ENCODE measurements at regions not wholly inside any gene's neighbourhood (a gene's known extent, or its start where the extent isn't known, plus 50 kb on each side); places are given as distances from the start of the nearest gene placed in this dataset.

GRCh38 chr6:138555421-138555988, 56.2 kb upstream of the NHSL1 start (continued):
- TF ChIP-seq SOX5 (CRISPR knock-in tag; IDR thresholded peaks at IDR 0.05; ENCODE audit: borderline replicate concordance) = peak; percentile 51
- TF ChIP-seq ASH2L (IDR thresholded peaks at IDR 0.05; ENCODE audit: insufficient read length, low read depth, low read length) = peak; percentile 62
- peak; percentile 95 for TF ChIP-seq TEAD3 (CRISPR knock-in tag; optimal IDR thresholded peaks at IDR 0.05; ENCODE audit: borderline replicate concordance)
- no peak for TF ChIP-seq REXO4 (CRISPR knock-in tag; IDR thresholded peaks at IDR 0.05; ENCODE audit: borderline replicate concordance)
- peak; percentile 40; the same call in 1 of the 2 replicates for TF ChIP-seq RXRB (CRISPR knock-in tag; IDR thresholded peaks at IDR 0.05; ENCODE audit: borderline replicate concordance)
- TF ChIP-seq ZBTB7B (CRISPR knock-in tag; IDR thresholded peaks at IDR 0.05) = peak; percentile 49; the same call in 1 of the 2 replicates
- TF ChIP-seq, protein P1, sequence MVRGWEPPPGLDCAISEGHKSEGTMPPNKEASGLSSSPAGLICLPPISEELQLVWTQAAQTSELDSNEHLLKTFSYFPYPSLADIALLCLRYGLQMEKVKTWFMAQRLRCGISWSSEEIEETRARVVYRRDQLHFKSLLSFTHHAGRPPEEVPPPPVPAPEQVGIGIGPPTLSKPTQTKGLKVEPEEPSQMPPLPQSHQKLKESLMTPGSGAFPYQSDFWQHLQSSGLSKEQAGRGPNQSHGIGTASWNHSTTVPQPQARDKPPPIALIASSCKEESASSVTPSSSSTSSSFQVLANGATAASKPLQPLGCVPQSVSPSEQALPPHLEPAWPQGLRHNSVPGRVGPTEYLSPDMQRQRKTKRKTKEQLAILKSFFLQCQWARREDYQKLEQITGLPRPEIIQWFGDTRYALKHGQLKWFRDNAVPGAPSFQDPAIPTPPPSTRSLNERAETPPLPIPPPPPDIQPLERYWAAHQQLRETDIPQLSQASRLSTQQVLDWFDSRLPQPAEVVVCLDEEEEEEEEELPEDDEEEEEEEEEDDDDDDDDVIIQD (CRISPR knock-in tag; IDR thresholded peaks at IDR 0.05; ENCODE audit: low read depth) = 0 out of 2 replicates have a peak, but pooled peaks have one; percentile 39
- TF ChIP-seq, protein P2, sequence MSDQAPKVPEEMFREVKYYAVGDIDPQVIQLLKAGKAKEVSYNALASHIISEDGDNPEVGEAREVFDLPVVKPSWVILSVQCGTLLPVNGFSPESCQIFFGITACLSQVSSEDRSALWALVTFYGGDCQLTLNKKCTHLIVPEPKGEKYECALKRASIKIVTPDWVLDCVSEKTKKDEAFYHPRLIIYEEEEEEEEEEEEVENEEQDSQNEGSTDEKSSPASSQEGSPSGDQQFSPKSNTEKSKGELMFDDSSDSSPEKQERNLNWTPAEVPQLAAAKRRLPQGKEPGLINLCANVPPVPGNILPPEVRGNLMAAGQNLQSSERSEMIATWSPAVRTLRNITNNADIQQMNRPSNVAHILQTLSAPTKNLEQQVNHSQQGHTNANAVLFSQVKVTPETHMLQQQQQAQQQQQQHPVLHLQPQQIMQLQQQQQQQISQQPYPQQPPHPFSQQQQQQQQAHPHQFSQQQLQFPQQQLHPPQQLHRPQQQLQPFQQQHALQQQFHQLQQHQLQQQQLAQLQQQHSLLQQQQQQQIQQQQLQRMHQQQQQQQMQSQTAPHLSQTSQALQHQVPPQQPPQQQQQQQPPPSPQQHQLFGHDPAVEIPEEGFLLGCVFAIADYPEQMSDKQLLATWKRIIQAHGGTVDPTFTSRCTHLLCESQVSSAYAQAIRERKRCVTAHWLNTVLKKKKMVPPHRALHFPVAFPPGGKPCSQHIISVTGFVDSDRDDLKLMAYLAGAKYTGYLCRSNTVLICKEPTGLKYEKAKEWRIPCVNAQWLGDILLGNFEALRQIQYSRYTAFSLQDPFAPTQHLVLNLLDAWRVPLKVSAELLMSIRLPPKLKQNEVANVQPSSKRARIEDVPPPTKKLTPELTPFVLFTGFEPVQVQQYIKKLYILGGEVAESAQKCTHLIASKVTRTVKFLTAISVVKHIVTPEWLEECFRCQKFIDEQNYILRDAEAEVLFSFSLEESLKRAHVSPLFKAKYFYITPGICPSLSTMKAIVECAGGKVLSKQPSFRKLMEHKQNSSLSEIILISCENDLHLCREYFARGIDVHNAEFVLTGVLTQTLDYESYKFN (CRISPR knock-in tag; conservative IDR thresholded peaks at IDR 0.05) = peak; percentile 62

- H4K20me1 ChIP-seq (ENCODE audit: insufficient read depth, low read length) = no peaks in the 10 kb centered on the region
- H3K36me3 ChIP-seq (replicated peaks in 1 of 2; ENCODE audit: control insufficient read depth in 1 of 2, insufficient read depth in 2 of 2, low read length in 2 of 2) = no peaks in the 10 kb centered on the region
- WGBS (ENCODE audit: low lambda C conversion rate) = 87% methylated on average over 5 of the region's 5 CpGs
- H3K4me1 ChIP-seq (ENCODE audit: insufficient read depth, low read length) = peaks cover 94% of the 10 kb centered on the region
- intact Hi-C loops (cut with micrococcal nuclease; ENCODE audit: unreplicated experiment) (no loop called here), in situ Hi-C loops (cut with HindIII; ENCODE audit: extremely low pct_ligation_motif_present, low pct_unique_long_range_greater_than_20kb) (no loop called here)
- no peaks in the 10 kb centered on the region for H3K9me3 ChIP-seq (ENCODE audit: low read length)
- FAIRE-seq (no peak), ATAC-seq (no peak), DNase-seq (ENCODE audit: low spot score) (no peak)
- no peak overlapping the region for H3K4me2 ChIP-seq (ENCODE audit: low read depth, low read length)
- TF ChIP-seq YY1 (IDR thresholded peaks at IDR 0.05; ENCODE audit: insufficient read depth, insufficient replicate concordance, low read depth, low read length) = peak; percentile 53
- TF ChIP-seq, protein P3, sequence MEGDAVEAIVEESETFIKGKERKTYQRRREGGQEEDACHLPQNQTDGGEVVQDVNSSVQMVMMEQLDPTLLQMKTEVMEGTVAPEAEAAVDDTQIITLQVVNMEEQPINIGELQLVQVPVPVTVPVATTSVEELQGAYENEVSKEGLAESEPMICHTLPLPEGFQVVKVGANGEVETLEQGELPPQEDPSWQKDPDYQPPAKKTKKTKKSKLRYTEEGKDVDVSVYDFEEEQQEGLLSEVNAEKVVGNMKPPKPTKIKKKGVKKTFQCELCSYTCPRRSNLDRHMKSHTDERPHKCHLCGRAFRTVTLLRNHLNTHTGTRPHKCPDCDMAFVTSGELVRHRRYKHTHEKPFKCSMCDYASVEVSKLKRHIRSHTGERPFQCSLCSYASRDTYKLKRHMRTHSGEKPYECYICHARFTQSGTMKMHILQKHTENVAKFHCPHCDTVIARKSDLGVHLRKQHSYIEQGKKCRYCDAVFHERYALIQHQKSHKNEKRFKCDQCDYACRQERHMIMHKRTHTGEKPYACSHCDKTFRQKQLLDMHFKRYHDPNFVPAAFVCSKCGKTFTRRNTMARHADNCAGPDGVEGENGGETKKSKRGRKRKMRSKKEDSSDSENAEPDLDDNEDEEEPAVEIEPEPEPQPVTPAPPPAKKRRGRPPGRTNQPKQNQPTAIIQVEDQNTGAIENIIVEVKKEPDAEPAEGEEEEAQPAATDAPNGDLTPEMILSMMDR (CRISPR knock-in tag; IDR thresholded peaks at IDR 0.05) = no peak
- no peak for TF ChIP-seq JUND (CRISPR knock-in tag; IDR thresholded peaks at IDR 0.05)
- no peak for TF ChIP-seq ZFY (CRISPR knock-in tag; IDR thresholded peaks at IDR 0.05)
- TF ChIP-seq RBM22 (optimal IDR thresholded peaks at IDR 0.05; ENCODE audit: low read length) = peak; percentile 17
- no peak for TF ChIP-seq ZNF274 (CRISPR knock-in tag; IDR thresholded peaks at IDR 0.05)
- no TSS peak for BruUV-seq (replicated peaks)
- no peak overlapping the region for H3K27ac ChIP-seq (ENCODE audit: extremely low read length, insufficient read depth, low read length)
- H3K27me3 ChIP-seq (ENCODE audit: control insufficient read depth in 1 of 2, insufficient read depth in 2 of 2, low read length in 2 of 2) = no peaks in the 10 kb centered on the region
- no peak overlapping the region for H3K9ac ChIP-seq (ENCODE audit: insufficient read depth, low read depth, low read length)
- H3K4me3 ChIP-seq (replicated peaks in 1 of 3; ENCODE audit: insufficient read depth in 1 of 3, low read depth in 2 of 3, low read length in 3 of 3) = no peak overlapping the region
- ChIA-PET POLR2A (no interaction called here), CTCF (ENCODE audit: low intra/inter-chr PET ratio, low total read pairs) (no interaction called here)
- H2AFZ ChIP-seq (ENCODE audit: low read length) = no peak overlapping the region
- H3K79me2 ChIP-seq (ENCODE audit: insufficient read depth, low read length) = peaks cover 96% of the 10 kb centered on the region
These were observed 57.9 kb upstream of the NHSL1 start for GRCh38 chr6:138557147-138557546.
